GM20000 (cell line): ENCODE measurements at regions not wholly inside any gene's neighbourhood (a gene's known extent, or its start where the extent isn't known, plus 50 kb on each side); places are given as distances from the start of the nearest gene placed in this dataset.

Experiments
- DNase-seq: peaks from one replicate; pipeline ENCODE4 v3.0.0; 2012; ENCODE audit warnings: low spot score
- TF ChIP-seq, protein P1 (sequence below): IDR thresholded peaks from 2 replicates; pipeline ENCODE4 v1.5.1; 2012; ENCODE audit warnings: mild to moderate bottlenecking, control low read depth; ENCODE audit errors: extremely low read depth, missing control alignments

DNA sequence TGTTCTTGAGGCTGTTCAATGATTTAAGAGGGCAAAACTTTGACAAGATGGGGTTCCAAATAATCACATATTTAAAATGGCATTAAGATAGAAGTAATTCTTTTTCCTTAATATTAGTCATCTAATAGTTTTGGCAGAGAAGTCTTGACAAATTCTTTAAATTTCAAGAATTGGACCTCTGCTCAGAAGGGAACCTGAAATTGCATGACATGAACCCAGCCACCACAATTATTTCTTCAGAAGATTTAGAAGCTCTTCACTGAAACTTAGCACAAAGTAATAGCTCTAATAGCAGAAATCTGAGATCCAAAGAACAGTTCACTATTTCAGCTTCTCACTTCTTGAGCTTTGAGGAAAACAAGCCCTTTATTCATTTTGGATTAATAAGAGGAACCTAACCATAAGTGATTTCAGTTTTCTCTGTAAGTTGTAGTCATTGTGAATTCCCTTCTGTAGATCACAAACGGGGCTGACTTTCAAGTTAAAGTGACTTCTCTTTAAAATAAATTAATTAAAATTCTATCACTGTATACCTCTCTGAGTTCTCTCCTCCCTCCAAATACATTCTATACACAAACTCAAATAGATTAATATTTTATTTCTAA is 100.6 kb upstream of the ITGA4 start:
- DNase-seq: no peak
- TF ChIP-seq, protein P1, sequence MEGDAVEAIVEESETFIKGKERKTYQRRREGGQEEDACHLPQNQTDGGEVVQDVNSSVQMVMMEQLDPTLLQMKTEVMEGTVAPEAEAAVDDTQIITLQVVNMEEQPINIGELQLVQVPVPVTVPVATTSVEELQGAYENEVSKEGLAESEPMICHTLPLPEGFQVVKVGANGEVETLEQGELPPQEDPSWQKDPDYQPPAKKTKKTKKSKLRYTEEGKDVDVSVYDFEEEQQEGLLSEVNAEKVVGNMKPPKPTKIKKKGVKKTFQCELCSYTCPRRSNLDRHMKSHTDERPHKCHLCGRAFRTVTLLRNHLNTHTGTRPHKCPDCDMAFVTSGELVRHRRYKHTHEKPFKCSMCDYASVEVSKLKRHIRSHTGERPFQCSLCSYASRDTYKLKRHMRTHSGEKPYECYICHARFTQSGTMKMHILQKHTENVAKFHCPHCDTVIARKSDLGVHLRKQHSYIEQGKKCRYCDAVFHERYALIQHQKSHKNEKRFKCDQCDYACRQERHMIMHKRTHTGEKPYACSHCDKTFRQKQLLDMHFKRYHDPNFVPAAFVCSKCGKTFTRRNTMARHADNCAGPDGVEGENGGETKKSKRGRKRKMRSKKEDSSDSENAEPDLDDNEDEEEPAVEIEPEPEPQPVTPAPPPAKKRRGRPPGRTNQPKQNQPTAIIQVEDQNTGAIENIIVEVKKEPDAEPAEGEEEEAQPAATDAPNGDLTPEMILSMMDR: no peak

DNA sequence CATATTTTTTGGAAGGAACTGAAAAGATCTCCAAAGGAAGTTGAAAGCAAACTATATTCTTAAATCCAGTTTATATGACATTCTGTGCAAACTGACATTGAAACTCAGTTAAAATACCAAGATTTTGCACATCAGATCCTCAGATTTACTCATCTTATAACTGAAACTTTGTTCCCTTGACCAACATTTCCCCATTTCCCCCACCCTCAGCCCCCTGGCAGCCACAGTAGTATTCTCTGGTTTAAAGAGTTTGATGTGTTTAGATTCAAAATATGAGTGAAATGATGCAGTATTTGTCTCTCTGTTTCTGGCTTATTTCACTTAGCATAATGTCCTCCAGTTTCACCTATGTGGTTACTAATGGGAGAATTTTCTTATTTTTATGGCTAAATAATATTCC is 99.2 kb upstream of the ITGA4 start:
- DNase-seq: no peak
- TF ChIP-seq, protein P1: no peak

DNA sequence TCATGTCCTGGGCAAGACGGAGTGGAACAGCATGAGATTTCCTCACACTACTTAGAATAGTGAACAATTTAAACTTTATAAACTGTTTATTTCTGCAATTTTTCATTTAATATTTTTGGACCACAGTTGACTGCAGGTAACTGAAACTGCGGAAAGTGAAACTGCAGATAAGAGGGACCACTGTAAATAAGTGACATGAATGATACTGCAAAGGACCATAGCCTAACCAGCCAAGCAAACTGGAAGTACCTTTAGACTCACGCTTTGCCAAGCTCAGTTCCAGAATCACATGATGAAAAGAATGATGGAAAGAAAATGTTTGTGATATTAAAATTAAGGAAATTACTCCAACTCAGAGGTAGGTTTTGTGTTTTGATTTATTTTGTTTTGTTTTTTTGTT is 94.6 kb upstream of the ITGA4 start:
- no peak for DNase-seq
- TF ChIP-seq, protein P1: no peak

DNA sequence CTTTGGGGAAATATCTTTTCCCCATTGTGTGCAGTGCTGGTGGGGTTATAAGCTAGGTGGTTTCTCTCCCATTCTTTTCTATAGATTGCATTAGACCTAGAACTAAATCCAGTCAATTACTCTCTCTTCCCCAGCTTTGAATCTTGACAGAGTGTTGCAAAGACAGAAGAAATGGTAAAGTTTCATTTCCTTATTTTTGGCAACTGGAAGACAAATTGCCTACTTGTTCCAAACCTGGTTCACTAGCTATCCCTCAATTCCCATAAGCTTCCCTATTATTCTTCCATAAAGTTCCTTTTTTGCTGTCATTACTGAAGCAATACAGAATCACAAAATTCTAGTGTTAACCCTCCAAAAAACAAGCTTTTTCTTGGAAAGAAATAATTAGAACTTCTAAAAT is 94.0 kb upstream of the ITGA4 start:
- TF ChIP-seq, protein P1: no peak
- no peak for DNase-seq

DNA sequence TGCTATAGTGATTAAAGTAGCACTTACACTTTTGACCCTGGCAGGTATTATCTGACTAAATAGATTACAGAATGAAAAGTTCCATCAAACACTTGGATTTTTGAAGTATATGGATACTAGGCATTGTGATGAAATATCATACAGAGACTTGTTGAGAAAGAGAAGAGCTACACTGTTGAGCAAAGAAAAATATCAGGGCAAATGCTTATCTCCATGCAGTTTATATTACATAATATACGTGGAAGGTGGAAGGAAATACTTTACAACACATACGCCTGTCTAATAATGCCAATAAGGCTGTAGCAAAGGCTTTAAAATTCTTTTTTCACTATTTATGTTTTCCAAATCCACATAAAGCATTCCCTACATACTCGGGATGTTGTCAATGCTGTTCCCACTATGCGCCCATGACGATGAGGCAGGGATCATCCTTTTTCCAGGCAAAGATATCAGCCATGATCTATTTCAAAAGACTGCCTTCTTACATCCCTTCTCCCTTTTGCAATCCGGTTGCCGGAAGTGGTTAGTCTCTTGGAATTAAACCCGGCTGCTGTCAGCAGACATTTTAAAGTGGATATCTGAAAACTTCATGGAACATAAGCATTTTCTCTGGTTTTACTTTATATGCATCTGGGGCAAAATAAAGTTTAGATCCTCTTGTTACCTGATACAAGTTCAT is 92.6 kb upstream of the ITGA4 start:
- TF ChIP-seq, protein P1: no peak
- no peak for DNase-seq

DNA sequence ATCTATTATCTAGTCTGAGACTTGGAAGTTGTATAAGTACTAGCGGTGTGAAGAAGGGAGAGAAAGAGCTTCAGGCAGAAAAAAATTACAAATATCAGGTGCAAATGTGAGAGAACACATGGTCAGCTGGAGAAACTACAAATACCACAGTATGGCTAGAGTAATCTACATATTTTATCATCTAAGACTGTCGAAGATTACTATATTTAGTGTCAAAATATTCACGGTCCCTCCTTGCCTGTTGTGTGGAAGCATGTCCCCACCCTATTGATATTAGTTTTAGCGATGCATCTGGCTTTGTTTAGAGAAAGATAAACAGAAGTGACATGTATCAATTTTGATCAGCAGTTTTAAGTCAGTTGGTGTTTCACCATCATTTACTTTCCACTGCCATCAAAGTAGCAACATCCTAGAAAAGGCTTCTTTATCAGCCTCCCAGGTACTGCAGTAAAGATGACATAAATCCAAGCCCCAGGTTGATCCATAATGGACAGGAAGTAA is 90.5 kb upstream of the ITGA4 start:
- TF ChIP-seq, protein P1: no peak
- DNase-seq: no peak

DNA sequence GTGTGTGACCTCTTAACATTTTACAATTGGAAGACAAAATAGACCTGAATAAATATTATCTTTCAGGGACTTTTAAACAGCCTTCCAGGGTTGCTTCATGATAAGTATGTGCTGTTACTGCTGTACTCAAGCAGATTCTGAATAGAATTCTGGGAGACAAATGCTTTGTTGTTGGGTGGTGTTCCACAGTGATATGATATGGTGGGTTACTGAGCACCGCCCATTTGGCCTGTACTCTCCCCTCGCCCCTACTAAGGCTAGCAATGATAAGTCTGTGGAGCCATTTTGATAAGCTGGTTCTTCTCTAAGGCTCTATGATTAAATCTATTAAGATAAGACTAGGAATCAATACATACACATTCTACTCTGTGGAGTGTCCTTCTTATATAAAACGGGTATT is 89.8 kb upstream of the ITGA4 start:
- TF ChIP-seq, protein P1: no peak

More for the DNA sequence above, 89.8 kb upstream of the ITGA4 start:
- DNase-seq: no peak
